Thymus (tissue), 11 donors: ENCODE measurements at regions not wholly inside any gene's neighbourhood (a gene's known extent, or its start where the extent isn't known, plus 50 kb on each side); places are given as distances from the start of the nearest gene placed in this dataset.

ENCODE experiments used
- DNase-seq, 9 donors: peaks; one replicate each; pipeline ENCODE4 v3.0.0-alpha.2; 2013; ENCODE audit warnings: low spot score in 9 of 9, low read depth in 6 of 9, missing footprints in 1 of 9
- H3K27ac ChIP-seq, 2 donors: one replicate each; pipeline ENCODE4 v1.5.1; 2013; ENCODE audit warnings: control low read depth in 1 of 2, low read depth in 1 of 2, low read length in 1 of 2, mild to moderate bottlenecking in 1 of 2, moderate library complexity in 1 of 2
- H3K27me3 ChIP-seq, 2 donors: one replicate each; pipeline ENCODE4 v1.5.1; 2013; ENCODE audit warnings: low read length in 1 of 2; ENCODE audit not compliant: control insufficient read depth in 2 of 2, insufficient read depth in 1 of 2
- H3K36me3 ChIP-seq, 2 donors: one replicate each; pipeline ENCODE4 v1.5.1; 2013; ENCODE audit warnings: low read length in 1 of 2, mild to moderate bottlenecking in 1 of 2, moderate library complexity in 1 of 2; ENCODE audit not compliant: control insufficient read depth in 2 of 2, insufficient read depth in 2 of 2
- H3K4me1 ChIP-seq, 2 donors: one replicate each; pipeline ENCODE4 v1.5.1; 2013; ENCODE audit warnings: low read length in 2 of 2; ENCODE audit not compliant: control insufficient read depth in 2 of 2, insufficient read depth in 2 of 2
- H3K4me3 ChIP-seq, 2 donors: one replicate each; pipeline ENCODE4 v1.5.1; 2013; ENCODE audit warnings: low read length in 2 of 2, control low read depth in 1 of 2, mild to moderate bottlenecking in 1 of 2
- H3K9me3 ChIP-seq, 2 donors: one replicate each; pipeline ENCODE4 v1.5.1; 2013; ENCODE audit warnings: low read length in 1 of 2, mild to moderate bottlenecking in 1 of 2; ENCODE audit not compliant: control insufficient read depth in 2 of 2, insufficient read depth in 1 of 2
- WGBS: extraction: QIAGEN DNeasy Blood & Tissue Kit; methylation state at CpG from one replicate; pipeline ENCODE4 v1.1.7; 2013; 5-methylcytosine and 5-hydroxymethylcytosine counted together
- donor health status: healthy.

DNA sequence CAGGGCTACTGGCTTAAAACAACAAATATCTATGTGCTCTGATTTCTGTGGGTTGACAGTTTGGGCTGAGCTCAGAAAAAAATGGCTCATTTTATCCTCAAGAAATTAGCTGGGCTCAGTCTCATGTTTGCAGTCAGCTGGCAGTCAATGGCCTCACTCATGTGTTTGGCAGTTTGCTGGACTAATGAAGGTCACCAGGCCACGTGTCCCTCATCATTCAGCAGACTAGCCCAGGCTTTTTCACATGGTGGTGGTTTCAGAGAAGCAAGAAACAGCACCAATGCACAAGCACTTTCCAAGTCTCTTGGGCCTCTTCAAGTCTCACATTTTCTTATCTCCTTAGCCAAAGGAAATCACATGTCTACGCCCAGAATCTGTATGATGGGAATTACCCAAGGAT is 478.3 kb upstream of the PPP2R3A start:
- Histone ChIP-seq H3K27me3 (no peaks in the 10 kb centered on the region), H3K9me3 (no peaks in the 10 kb centered on the region), H3K27ac (no peak overlapping the region), H3K36me3 (no peaks in the 10 kb centered on the region), H3K4me1 (no peaks in the 10 kb centered on the region), H3K4me3 (no peak overlapping the region)
- no peak for DNase-seq
- 89% methylated on average over 2 of the region's 2 CpGs for WGBS

DNA sequence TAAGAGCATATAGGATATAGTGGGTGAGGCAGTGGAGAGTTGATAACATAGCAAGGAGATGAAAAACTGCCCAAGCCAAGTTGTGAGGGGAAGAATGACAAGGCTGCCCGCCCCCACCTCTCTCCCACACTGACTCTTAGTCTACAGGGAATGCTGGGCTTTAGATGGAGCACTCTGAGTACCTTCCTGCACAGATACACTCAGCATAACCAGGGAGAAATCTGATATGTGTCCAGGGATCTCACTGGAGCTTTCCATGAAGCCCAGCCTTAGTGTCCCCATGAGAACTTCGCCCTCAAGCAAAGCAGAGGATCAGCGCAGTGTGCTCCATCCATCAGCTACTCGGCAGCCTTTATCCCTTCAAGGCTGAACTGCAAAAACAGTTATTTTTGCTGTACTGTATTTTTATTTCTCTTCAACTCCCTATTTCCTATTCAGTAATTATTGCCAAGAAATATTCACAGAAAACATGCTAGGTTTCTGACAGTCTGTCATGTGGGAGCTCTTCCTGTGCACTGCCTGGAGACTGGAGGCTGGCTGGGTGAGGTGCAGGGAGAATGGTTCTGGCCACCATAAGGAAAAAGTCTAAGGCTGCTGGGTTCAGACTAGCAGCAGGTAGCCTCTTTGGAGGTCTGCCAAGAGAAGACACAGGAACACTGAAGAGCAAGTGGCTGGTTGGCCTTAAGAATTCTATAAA is 475.2 kb upstream of the PPP2R3A start:
- H3K27me3 ChIP-seq = no peaks in the 10 kb centered on the region
- no peaks in the 10 kb centered on the region for H3K36me3 ChIP-seq
- no peak for DNase-seq
- H3K9me3 ChIP-seq = no peaks in the 10 kb centered on the region
- H3K27ac ChIP-seq = no peak overlapping the region
- H3K4me1 ChIP-seq = no peaks in the 10 kb centered on the region
- H3K4me3 ChIP-seq = no peak overlapping the region
- WGBS = 91% methylated on average over 4 of the region's 4 CpGs

DNA sequence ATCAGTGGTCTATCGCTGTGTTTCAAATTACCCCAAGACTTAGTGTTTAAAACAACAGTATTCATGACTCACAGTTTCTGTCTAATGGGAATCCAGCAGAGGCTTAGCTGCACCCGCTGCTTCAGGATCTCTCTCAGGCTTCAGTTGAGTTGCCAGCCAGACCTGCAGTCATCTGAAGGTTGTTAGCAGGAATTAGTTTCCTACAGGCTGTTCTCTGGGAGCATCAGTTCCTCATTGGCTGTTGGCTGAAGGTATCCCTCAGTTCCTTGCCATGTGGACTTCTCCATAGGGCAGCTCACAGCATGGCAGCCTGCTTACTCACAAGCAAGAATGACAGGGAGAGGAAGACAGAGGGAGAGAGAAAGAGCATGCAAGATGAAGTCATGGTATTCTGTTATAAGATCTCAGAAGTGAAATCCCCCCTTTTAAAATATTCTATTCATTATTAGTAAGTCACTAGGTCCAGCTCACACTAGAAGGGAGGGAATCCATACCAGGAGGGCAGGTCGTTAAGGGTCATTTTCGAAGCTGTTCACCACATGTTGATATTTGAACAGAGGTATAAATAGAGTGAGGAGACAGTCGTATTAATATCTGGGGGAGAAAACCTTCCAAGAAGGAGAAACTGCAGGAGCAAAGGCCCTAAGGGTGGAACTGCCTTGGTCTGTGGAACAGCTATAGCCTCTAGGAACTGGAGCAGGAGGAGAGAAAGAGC is 473.9 kb upstream of the PPP2R3A start:
- H3K4me3 ChIP-seq = no peak overlapping the region
- DNase-seq = no peak
- H3K4me1 ChIP-seq = no peaks in the 10 kb centered on the region
- no peak overlapping the region for H3K27ac ChIP-seq
- no peaks in the 10 kb centered on the region for H3K27me3 ChIP-seq
- H3K9me3 ChIP-seq = no peaks in the 10 kb centered on the region
- H3K36me3 ChIP-seq = no peaks in the 10 kb centered on the region
- 94% methylated on average over 5 of the region's 5 CpGs for WGBS

DNA sequence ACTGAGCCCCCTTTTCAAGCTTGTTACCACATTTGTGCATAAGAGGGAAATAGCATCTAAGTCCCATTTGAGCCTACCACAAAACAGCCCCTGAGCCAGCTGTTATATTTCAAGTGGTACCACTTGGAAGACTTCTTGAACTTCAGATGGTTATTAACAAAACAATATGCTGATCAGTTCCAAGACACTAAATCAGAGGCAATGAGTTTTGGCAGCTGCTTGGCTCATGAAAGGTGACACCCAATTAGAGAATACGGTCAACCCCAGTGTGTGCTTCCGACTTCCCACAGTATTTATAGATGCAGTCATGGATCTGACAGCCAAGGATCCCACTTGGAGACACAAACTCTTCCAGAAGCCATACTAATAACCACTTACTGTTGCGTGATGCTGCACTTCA is 469.6 kb upstream of the PPP2R3A start:
- DNase-seq = no peak
- Histone ChIP-seq H3K4me1 (no peaks in the 10 kb centered on the region), H3K27ac (no peak overlapping the region), H3K27me3 (no peaks in the 10 kb centered on the region), H3K36me3 (no peaks in the 10 kb centered on the region), H3K4me3 (no peak overlapping the region), H3K9me3 (no peaks in the 10 kb centered on the region)
- 93% methylated on average over 3 of the region's 3 CpGs for WGBS

DNA sequence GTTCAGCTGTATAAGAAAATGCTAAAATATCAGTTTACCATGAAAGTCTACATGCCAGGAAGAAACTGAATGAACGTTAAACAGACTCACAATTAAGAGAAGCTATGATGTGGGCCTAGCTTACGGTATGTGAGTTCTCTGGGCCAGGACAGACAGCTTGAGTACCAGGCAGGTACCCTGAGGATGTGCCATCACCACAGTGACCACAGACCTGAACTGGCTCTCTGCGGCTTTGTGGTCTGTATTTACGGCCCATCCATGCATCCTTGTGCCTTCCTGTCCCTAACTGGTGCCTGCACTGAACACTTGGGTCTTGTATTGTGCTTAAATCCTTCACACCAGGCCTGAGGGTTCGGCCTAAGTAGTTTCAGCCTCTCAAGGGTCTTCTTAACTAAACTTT is 467.5 kb upstream of the PPP2R3A start:
- Histone ChIP-seq H3K9me3 (no peaks in the 10 kb centered on the region), H3K27me3 (no peaks in the 10 kb centered on the region), H3K27ac (no peak overlapping the region), H3K36me3 (no peaks in the 10 kb centered on the region), H3K4me1 (no peaks in the 10 kb centered on the region), H3K4me3 (no peak overlapping the region)
- no peak for DNase-seq
- WGBS = 61% methylated on average over 5 of the region's 5 CpGs

DNA sequence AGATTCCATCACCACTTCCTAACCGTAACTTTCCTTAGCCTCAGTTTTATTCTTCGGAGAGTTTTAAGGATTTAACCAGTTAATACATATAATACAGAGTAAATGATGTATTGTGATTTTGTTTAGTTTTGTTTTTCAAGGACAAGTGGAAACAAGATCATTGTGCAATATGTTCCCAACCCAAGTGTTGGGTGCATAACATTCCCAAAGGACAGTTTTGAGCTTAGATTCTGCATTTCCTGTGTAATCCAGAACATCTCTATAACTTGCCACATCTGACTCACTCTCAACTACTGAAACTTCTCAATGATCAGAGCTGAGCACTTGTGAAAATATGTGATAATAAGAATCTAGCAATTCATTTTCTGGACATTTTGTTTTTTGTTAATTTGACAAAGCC is 466.1 kb upstream of the PPP2R3A start:
- no peaks in the 10 kb centered on the region for H3K9me3 ChIP-seq
- no peaks in the 10 kb centered on the region for H3K36me3 ChIP-seq
- no peak overlapping the region for H3K27ac ChIP-seq
- H3K4me3 ChIP-seq = no peak overlapping the region
- no peaks in the 10 kb centered on the region for H3K4me1 ChIP-seq
- WGBS = 99% methylated on average over 2 of the region's 2 CpGs
- DNase-seq = no peak
- no peaks in the 10 kb centered on the region for H3K27me3 ChIP-seq

DNA sequence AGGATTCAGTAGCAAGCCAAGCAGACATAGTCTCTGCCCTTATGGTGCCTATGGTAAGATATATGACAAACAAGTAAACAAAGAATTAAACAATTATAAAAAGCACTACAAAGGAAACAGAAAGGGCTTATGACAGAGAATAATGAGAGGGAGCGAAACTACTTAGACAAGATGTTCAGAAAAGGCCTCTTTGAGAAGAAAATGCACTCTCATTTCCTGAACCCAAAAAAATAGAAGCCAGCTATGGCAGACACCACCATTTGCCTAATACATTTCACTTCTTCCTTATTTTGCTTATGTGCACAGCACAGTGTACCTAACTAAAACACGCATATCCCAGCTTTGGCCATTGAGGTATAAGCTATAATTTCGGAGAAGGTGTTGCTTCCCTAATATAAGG is 465.5 kb upstream of the PPP2R3A start:
- H3K27ac ChIP-seq = no peak overlapping the region
- WGBS = 75% methylated on average over 3 of the region's 3 CpGs
- H3K27me3 ChIP-seq = no peaks in the 10 kb centered on the region
- no peaks in the 10 kb centered on the region for H3K4me1 ChIP-seq
- no peak for DNase-seq
- H3K9me3 ChIP-seq = no peaks in the 10 kb centered on the region
- H3K4me3 ChIP-seq = no peak overlapping the region
- no peaks in the 10 kb centered on the region for H3K36me3 ChIP-seq

DNA sequence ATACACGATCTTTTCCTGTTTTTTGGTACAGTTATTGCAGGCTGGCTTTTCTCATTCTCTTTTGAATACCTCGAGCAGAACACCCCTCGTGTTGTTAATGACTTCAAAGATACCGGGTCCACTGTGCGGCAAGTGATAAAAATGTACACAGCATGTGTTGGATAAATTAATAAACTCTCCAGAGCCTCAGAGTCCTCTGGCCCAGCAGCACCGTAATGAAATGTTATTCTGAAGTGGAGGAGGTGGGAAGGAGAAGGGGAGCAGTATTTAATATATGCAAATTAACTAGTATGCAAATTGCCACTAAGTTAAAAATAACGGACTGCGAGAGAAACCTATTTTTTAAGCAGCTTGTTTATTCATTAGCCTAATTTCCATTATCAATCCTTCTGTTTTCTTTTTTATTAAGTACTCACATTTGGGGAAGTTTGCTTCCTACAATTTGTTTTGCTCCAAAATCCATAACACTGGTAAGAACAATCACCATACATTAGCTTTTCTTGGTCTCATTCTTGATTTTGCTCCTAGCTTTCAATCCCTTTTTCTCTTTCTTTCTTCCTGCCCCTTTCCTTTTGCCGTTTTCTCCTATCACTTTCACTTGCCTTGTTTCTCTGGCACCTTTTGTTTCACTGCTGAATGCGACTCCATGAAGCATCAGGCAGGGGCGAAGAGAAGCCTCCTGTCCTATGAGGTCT is 462.3 kb upstream of the PPP2R3A start:
- H3K4me1 ChIP-seq = no peaks in the 10 kb centered on the region
- no peak for DNase-seq
- no peak overlapping the region for H3K27ac ChIP-seq
- H3K36me3 ChIP-seq = no peaks in the 10 kb centered on the region
- H3K4me3 ChIP-seq = no peak overlapping the region
- WGBS = 92% methylated on average over 11 of the region's 11 CpGs
- H3K27me3 ChIP-seq = no peaks in the 10 kb centered on the region
- no peaks in the 10 kb centered on the region for H3K9me3 ChIP-seq
